Breast epithelium (tissue), 4 donors: ENCODE measurements at regions not wholly inside any gene's neighbourhood (a gene's known extent, or its start where the extent isn't known, plus 50 kb on each side); places are given as distances from the start of the nearest gene placed in this dataset.

ENCODE experiments used
- DNase-seq, 2 donors: peaks; one replicate each; pipeline ENCODE4 v3.0.0-alpha.2; 2019; ENCODE audit warnings: low spot score in 2 of 2
- H3K27ac ChIP-seq, 2 donors: fragments of 200-600 bp; sonication (generic) in 1 of 2; one replicate each; pipeline ENCODE4 v1.5.1; 2016 to 2019; ENCODE audit warnings: mild to moderate bottlenecking in 1 of 2
- H3K27me3 ChIP-seq, 2 donors: fragments of 200-600 bp; sonication (generic) in 1 of 2; one replicate each; pipeline versions ENCODE4 v1.5.1 to v1.6.0; 2017 to 2019; ENCODE audit warnings: control low read depth in 1 of 2, mild to moderate bottlenecking in 1 of 2
- H3K36me3 ChIP-seq: fragments of 200-600 bp; one replicate; pipeline ENCODE4 v1.5.1; 2019
- H3K4me1 ChIP-seq, 2 donors: fragments of 200-600 bp; sonication (generic); one replicate each; pipeline ENCODE4 v1.5.1; 2016 to 2019; ENCODE audit warnings: control low read depth in 1 of 2
- H3K4me3 ChIP-seq, 3 donors: fragments of 200-600 bp; sonication (generic); 1 replicate in 2 of 3; 2 replicates in 1 of 3; pipeline ENCODE4 v1.5.1; 2016 to 2019; ENCODE audit warnings: mild to moderate bottlenecking in 3 of 3, moderate library complexity in 2 of 3
- H3K9me3 ChIP-seq, 2 donors: fragments of 200-600 bp; sonication (generic) in 1 of 2; one replicate each; pipeline ENCODE4 v1.5.1; 2016 to 2019; ENCODE audit warnings: control low read depth in 1 of 2
- POLR2A ChIP-seq: fragments of 450-650 bp; IDR thresholded peaks from one replicate; pipeline ENCODE4 v1.6.1; 2016; ENCODE audit warnings: antibody characterized with exemption, mild to moderate bottlenecking, moderate library complexity
- POLR2AphosphoS5 ChIP-seq, 3 donors: sonication (generic); formaldehyde crosslinking; IDR thresholded peaks; one replicate each; pipeline ENCODE4 v1.6.1; 2017; ENCODE audit warnings: antibody characterized with exemption in 3 of 3
- intact Hi-C: fragments of 100-400 bp; cut with DNase I; formaldehyde crosslinking; loops from one replicate; pipeline ENCODE4 v1.15.1; 2023; ENCODE audit warnings: low total_unique reads
- TF ChIP-seq, protein P1 (sequence below), 3 donors: fragments of 450-650 bp; IDR thresholded peaks; one replicate each; pipeline ENCODE4 v1.5.1; 2016 to 2017; ENCODE audit warnings: antibody characterized with exemption in 3 of 3, mild to moderate bottlenecking in 3 of 3, moderate library complexity in 3 of 3

DNA sequence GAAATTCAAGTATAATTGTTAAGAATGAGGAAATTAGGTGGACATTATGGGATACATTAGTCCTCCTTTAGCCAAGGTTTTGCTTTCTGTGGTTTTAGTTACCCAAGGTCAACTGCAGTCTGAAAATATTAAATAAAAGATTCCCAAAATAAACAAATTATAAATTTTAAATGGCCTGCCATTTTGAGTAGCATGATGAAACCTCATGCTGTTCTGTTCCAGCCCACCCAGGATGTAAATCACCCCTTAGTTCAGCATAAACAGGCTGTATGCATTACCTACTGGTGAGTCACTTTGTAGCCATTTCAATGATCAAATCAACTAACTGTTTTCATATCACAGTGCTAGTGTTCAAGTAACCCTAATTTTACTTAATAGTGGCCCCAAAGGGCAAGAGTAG lies 132.5 kb upstream of the LYPLAL1 start:
- Histone ChIP-seq H3K27ac (no peak overlapping the region), H3K4me1 (no peaks in the 10 kb centered on the region), H3K4me3 (no peak overlapping the region), H3K9me3 (no peaks in the 10 kb centered on the region), H3K36me3 (no peaks in the 10 kb centered on the region), H3K27me3 (no peaks in the 10 kb centered on the region)
- TF ChIP-seq POLR2A: no peak
- TF ChIP-seq, protein P1, sequence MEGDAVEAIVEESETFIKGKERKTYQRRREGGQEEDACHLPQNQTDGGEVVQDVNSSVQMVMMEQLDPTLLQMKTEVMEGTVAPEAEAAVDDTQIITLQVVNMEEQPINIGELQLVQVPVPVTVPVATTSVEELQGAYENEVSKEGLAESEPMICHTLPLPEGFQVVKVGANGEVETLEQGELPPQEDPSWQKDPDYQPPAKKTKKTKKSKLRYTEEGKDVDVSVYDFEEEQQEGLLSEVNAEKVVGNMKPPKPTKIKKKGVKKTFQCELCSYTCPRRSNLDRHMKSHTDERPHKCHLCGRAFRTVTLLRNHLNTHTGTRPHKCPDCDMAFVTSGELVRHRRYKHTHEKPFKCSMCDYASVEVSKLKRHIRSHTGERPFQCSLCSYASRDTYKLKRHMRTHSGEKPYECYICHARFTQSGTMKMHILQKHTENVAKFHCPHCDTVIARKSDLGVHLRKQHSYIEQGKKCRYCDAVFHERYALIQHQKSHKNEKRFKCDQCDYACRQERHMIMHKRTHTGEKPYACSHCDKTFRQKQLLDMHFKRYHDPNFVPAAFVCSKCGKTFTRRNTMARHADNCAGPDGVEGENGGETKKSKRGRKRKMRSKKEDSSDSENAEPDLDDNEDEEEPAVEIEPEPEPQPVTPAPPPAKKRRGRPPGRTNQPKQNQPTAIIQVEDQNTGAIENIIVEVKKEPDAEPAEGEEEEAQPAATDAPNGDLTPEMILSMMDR (IDR thresholded peaks at IDR 0.05): no peak
- no peak for TF ChIP-seq POLR2AphosphoS5 (IDR thresholded peaks at IDR 0.05)
- no peak for DNase-seq
- intact Hi-C loops: no loop called here

DNA sequence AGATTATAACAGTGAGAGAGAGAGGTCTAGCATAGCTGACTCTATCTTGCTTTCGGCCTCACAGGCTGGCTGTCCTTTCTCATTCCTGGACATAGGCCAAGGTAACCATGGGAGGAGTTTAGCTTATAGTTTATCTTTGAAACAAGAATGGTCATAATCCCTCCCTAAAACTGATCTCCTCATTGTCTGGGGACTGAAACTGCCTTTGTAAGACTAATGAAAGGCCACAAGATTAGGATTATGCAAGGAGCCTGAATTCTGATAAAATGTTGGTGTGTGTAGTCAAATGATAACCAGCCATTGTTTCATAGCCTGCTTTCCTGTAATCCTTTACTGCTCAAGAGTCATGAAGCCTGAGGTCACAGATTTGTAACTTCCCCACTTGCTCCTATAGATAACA lies 131.9 kb upstream of the LYPLAL1 start:
- no peak overlapping the region for H3K4me3 ChIP-seq
- H3K27ac ChIP-seq: no peak overlapping the region
- no peaks in the 10 kb centered on the region for H3K9me3 ChIP-seq
- no peak for DNase-seq
- TF ChIP-seq POLR2AphosphoS5 (IDR thresholded peaks at IDR 0.05) (no peak), POLR2A (no peak)
- TF ChIP-seq, protein P1 (IDR thresholded peaks at IDR 0.05): no peak
- no peaks in the 10 kb centered on the region for H3K27me3 ChIP-seq
- H3K36me3 ChIP-seq: no peaks in the 10 kb centered on the region
- H3K4me1 ChIP-seq: no peaks in the 10 kb centered on the region
- intact Hi-C loops: no loop called here

DNA sequence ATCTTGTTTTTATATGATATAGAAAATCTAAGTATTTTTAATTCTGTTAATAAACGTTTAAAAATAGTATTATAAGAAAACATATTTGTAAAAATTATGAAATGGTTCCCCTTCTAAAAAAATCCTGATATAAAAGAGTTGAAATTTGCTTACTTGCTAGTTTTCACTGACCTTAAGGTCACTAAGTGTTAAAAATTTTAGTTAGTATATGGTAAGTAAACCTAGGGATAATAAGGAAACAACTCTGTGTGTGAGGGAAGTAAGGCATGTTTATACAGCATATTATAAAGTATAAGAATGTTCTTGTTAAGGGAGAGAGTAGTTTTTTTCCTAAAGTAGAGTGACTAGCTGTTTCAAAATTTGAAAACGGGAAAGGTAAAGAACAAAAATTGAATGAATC lies 130.9 kb upstream of the LYPLAL1 start:
- no peak overlapping the region for H3K4me3 ChIP-seq

DNA sequence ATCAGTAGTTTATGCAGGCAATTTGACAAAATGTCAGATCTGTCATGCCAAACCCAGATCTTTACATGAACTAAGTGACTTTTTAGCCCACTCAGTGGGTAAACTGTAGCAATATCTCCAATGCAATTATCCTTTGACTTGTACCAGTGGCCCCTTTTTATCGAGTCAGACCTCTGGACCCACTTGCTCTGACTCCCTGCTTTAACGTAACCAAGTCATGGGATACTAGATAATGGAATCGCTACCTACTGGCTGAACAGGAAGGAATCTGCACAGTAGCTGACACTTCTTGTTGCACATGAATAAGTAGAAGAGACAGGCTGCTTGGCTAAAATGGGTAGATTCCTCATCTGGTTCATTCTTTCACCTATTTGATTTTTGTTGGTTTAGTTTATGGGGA lies 128.4 kb upstream of the LYPLAL1 start:
- no peaks in the 10 kb centered on the region for H3K27me3 ChIP-seq
- intact Hi-C loops: no loop called here
- H3K27ac ChIP-seq: no peak overlapping the region
- DNase-seq: no peak
- no peaks in the 10 kb centered on the region for H3K4me1 ChIP-seq
- H3K4me3 ChIP-seq: no peak overlapping the region
- no peaks in the 10 kb centered on the region for H3K36me3 ChIP-seq
- TF ChIP-seq POLR2A (no peak), POLR2AphosphoS5 (IDR thresholded peaks at IDR 0.05) (no peak)
- TF ChIP-seq, protein P1 (IDR thresholded peaks at IDR 0.05): no peak
- H3K9me3 ChIP-seq: no peaks in the 10 kb centered on the region

More for the DNA sequence above, 130.9 kb upstream of the LYPLAL1 start:
- Histone ChIP-seq H3K27ac (no peak overlapping the region), H3K36me3 (no peaks in the 10 kb centered on the region), H3K9me3 (no peaks in the 10 kb centered on the region), H3K4me1 (no peaks in the 10 kb centered on the region), H3K27me3 (no peaks in the 10 kb centered on the region)
- intact Hi-C loops: no loop called here
- TF ChIP-seq POLR2AphosphoS5 (IDR thresholded peaks at IDR 0.05) (no peak), POLR2A (no peak)
- TF ChIP-seq, protein P1 (IDR thresholded peaks at IDR 0.05): no peak
- no peak for DNase-seq

DNA sequence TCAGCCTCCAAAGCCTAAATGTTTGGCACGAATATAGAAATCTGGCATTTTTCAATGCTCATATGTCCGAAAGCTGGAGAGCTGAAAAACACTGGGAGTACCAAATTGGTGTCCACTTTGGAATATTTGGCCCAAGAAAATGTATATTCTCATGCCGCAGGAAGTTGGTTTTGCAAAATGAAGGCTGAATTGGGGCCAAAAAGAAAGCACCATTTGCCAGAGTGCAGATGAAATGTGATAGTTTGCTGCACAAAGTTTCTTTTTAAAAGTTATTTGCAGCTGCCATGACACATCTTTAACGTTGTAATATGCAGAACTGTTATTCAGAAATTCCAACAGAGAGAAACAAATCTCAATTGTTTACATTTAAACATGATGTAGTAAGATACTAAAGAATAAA lies 124.2 kb upstream of the LYPLAL1 start:
- H3K4me1 ChIP-seq: no peaks in the 10 kb centered on the region
- H3K27me3 ChIP-seq: no peaks in the 10 kb centered on the region
- H3K9me3 ChIP-seq: no peaks in the 10 kb centered on the region
- TF ChIP-seq, protein P1 (IDR thresholded peaks at IDR 0.05): no peak
- TF ChIP-seq POLR2AphosphoS5 (IDR thresholded peaks at IDR 0.05) (no peak), POLR2A (no peak)
- intact Hi-C loops: no loop called here
- no peak for DNase-seq
- H3K36me3 ChIP-seq: no peaks in the 10 kb centered on the region
- no peak overlapping the region for H3K4me3 ChIP-seq
- H3K27ac ChIP-seq: no peak overlapping the region
